ENCODE measurements at regions not wholly inside any gene's neighbourhood (a gene's known extent, or its start where the extent isn't known, plus 50 kb on each side); places are given as distances from the start of the nearest gene placed in this dataset.

DNA sequence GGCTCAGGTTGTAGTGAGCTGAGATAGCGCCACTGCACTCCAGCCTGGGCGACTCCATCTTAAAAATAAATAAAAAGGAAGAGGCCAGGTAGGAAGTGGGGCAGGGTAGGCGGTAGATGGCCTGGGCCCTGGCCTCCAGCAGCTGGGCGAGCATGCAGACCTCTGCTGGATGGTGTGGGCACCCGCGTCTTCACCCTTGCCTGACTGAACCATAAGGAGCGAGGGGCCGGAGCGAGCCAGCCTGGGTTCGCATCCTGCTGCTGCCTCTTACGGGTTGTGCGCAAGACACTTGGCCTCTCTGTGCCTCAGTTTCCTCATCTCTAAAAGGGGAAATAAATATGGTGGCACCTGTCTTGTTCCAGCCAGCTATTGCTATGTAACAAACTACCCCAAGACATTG, 146.1 kb upstream of the GSE1 start:
- DNase-seq, result no peak
- Mint-ChIP-seq H3K9me3 (no peaks in the 10 kb centered on the region), H3K4me3 (no peak overlapping the region), H3K4me1 (peaks cover 66% of the 10 kb centered on the region), H3K36me3 (ENCODE audit: low read depth) (no peaks in the 10 kb centered on the region), H3K27me3 (ENCODE audit: low read depth, poor library complexity) (peaks cover 48% of the 10 kb centered on the region), H3K27ac (no peak overlapping the region)
- TF ChIP-seq, protein P1, sequence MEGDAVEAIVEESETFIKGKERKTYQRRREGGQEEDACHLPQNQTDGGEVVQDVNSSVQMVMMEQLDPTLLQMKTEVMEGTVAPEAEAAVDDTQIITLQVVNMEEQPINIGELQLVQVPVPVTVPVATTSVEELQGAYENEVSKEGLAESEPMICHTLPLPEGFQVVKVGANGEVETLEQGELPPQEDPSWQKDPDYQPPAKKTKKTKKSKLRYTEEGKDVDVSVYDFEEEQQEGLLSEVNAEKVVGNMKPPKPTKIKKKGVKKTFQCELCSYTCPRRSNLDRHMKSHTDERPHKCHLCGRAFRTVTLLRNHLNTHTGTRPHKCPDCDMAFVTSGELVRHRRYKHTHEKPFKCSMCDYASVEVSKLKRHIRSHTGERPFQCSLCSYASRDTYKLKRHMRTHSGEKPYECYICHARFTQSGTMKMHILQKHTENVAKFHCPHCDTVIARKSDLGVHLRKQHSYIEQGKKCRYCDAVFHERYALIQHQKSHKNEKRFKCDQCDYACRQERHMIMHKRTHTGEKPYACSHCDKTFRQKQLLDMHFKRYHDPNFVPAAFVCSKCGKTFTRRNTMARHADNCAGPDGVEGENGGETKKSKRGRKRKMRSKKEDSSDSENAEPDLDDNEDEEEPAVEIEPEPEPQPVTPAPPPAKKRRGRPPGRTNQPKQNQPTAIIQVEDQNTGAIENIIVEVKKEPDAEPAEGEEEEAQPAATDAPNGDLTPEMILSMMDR (IDR thresholded peaks at IDR 0.05), result no peak

GRCh38 chr16:85469929-85470590, 143.1 kb upstream of the GSE1 start:
- Mint-ChIP-seq H3K4me1 (peaks cover 73% of the 10 kb centered on the region), H3K9me3 (no peaks in the 10 kb centered on the region), H3K27me3 (ENCODE audit: low read depth, poor library complexity) (peaks cover 47% of the 10 kb centered on the region), H3K27ac (no peak overlapping the region), H3K4me3 (no peak overlapping the region), H3K36me3 (ENCODE audit: low read depth) (no peaks in the 10 kb centered on the region)
- DNase-seq, result no peak
- TF ChIP-seq, protein P1 (IDR thresholded peaks at IDR 0.05), result no peak

DNA sequence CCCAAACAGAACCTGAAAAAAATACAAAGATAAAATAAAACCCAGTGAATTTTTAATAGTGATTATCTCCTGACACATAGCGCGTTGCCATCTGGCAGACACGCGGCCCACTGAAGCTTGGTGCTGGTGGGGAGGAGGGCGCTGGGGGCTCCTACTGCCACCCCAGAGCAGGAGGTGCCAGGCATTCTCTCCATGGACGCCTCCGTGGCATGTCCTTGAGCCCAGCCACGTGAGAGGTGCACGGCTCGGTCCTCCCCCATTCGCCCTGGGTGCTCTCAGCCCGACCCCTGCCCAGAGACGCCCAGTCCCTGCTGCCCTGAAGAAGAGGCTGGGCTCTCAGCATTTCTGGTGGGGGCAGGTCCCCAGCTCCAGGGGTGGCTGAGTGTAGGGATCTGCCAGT, 142.2 kb upstream of the GSE1 start:
- Mint-ChIP-seq H3K9me3 (no peaks in the 10 kb centered on the region), H3K4me1 (peaks cover 73% of the 10 kb centered on the region), H3K27ac (no peak overlapping the region), H3K27me3 (ENCODE audit: low read depth, poor library complexity) (peaks cover 40% of the 10 kb centered on the region), H3K4me3 (no peak overlapping the region), H3K36me3 (ENCODE audit: low read depth) (no peaks in the 10 kb centered on the region)
- no peak for DNase-seq
- TF ChIP-seq, protein P1 (IDR thresholded peaks at IDR 0.05), result no peak

DNA sequence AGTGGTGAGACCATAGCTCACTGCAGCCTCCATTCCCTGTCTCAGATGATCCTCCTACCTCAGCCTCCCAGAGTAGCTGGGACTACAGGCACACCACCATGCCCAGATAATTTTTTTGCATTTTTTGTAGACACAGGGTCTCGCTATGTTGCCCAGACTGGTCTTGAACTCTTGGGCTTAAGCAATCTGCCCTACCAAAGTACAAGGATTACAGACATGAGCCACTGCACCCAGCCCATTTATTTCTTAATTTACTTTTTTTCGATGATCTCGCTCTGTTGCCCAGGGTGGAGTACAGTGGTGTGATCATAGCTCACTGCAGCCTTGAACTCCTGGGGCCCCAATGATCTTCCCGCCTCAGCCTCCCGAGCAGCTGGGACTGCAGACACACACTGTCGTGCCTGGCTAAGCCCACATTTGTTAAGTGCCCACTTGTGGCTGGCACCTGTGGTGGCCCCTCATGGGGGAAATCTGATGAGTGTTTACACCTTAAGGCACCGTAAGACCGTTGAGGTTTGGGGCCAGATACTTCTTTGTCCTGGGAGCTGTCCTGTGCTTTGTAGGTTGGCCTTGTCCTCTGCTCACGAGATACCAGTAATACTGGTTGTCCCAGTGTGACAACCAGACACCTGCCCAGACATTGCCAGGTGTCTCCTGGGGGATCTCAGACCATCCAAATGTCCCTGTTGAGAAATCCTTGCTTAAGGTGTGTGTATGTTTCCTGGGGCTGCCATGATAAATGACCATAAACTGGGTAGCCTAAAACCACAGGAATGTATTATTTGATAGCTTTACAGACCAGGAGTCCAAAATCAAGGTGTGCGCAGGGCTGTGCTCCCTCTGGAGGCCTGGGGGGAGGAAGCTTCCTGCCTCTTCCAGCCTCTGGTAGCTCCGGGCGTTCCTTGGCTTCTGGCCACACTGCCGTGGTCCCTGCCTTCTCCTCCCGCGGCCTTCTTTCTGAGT, 141.4 kb upstream of the GSE1 start:
- peak overlapping the region; percentile 66 for H3K4me3 Mint-ChIP-seq
- H3K9me3 Mint-ChIP-seq, result no peaks in the 10 kb centered on the region
- DNase-seq, result no peak
- no peaks in the 10 kb centered on the region for H3K36me3 Mint-ChIP-seq (ENCODE audit: low read depth)
- peaks cover 37% of the 10 kb centered on the region for H3K27me3 Mint-ChIP-seq (ENCODE audit: low read depth, poor library complexity)
- H3K4me1 Mint-ChIP-seq, result peaks cover 73% of the 10 kb centered on the region
- TF ChIP-seq, protein P1 (IDR thresholded peaks at IDR 0.05), result no peak
- no peak overlapping the region for H3K27ac Mint-ChIP-seq

GRCh38 chr16:85472514-85472913, 140.6 kb upstream of the GSE1 start:
- no peak for DNase-seq
- Mint-ChIP-seq H3K36me3 (ENCODE audit: low read depth) (no peaks in the 10 kb centered on the region), H3K27me3 (ENCODE audit: low read depth, poor library complexity) (peaks cover 31% of the 10 kb centered on the region), H3K9me3 (no peaks in the 10 kb centered on the region), H3K4me3 (peak overlapping the region; percentile 54), H3K27ac (peak overlapping the region; percentile 36), H3K4me1 (peaks cover 74% of the 10 kb centered on the region)
- TF ChIP-seq, protein P1 (IDR thresholded peaks at IDR 0.05), result no peak

All from nephron progenitor cell (in vitro differentiated cells).